SJSA1 (cell line): ENCODE measurements at regions not wholly inside any gene's neighbourhood (a gene's known extent, or its start where the extent isn't known, plus 50 kb on each side); places are given as distances from the start of the nearest gene placed in this dataset.
"Not testable (repeated sequence)": the region's sequence is repeated elsewhere in the genome, so short reads cannot be mapped to it uniquely, and the experiment has no call there.

ENCODE experiments used
- DNase-seq, 2 experiments: peaks; one replicate each; pipeline ENCODE4 v3.0.0-alpha.2; 2015 to 2020; ENCODE audit warnings: low spot score in 2 of 2, low read depth in 1 of 2
- H3K27ac ChIP-seq: fragments of 250-450 bp; sonication (Bioruptor Pico); 2 replicates; pipeline ENCODE4 v1.5.1; 2020; ENCODE audit warnings: mild to moderate bottlenecking, moderate library complexity
- H3K27me3 ChIP-seq: fragments of 250-450 bp; sonication (Bioruptor Pico); replicated peaks from 2 replicates; pipeline ENCODE4 v1.5.1; 2020; ENCODE audit warnings: mild to moderate bottlenecking, moderate library complexity
- H3K36me3 ChIP-seq: fragments of 250-450 bp; sonication (Bioruptor Pico); 2 replicates; pipeline ENCODE4 v1.5.1; 2020; ENCODE audit warnings: mild to moderate bottlenecking
- H3K4me1 ChIP-seq: fragments of 250-450 bp; sonication (Bioruptor Pico); replicated peaks from 2 replicates; pipeline ENCODE4 v1.6.1; 2021; ENCODE audit warnings: mild to moderate bottlenecking
- H3K4me3 ChIP-seq: fragments of 250-450 bp; sonication (Bioruptor Pico); 2 replicates; pipeline ENCODE4 v1.5.1; 2020; ENCODE audit warnings: mild to moderate bottlenecking
- H3K9me3 ChIP-seq: fragments of 250-450 bp; sonication (Bioruptor Pico); replicated peaks from 2 replicates; pipeline ENCODE4 v1.5.1; 2020; ENCODE audit warnings: mild to moderate bottlenecking

GRCh38 chr4:132313852-132314251, 835.2 kb upstream of the PCDH10 start:
- DNase-seq, result no peak
- H3K27ac ChIP-seq, result no peak overlapping the region
- no peaks in the 10 kb centered on the region for H3K27me3 ChIP-seq
- no peaks in the 10 kb centered on the region for H3K9me3 ChIP-seq
- H3K36me3 ChIP-seq, result no peaks in the 10 kb centered on the region
- H3K4me1 ChIP-seq, result no peaks in the 10 kb centered on the region
- no peak overlapping the region for H3K4me3 ChIP-seq

DNA sequence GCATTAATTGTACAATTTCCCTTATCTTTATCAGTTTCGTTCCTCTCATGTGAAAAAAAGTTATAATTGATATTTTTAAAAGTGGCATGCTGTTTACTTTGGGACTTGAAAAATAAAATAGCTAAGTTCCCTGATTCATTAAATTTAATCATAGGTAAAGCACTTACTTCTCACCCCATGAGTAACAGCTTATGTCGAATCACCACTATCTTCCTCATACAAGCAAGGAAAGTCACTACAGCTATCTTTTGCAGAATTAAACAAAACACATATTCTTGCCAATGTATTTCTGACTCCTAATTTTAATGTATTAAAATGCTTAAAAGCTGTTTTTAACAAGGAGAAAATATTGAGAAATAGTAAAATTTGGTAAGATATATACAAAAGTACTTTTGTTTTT, 832.4 kb upstream of the PCDH10 start:
- DNase-seq, result no peak
- no peaks in the 10 kb centered on the region for H3K36me3 ChIP-seq
- no peaks in the 10 kb centered on the region for H3K4me1 ChIP-seq
- H3K27ac ChIP-seq, result no peak overlapping the region
- H3K9me3 ChIP-seq, result no peaks in the 10 kb centered on the region
- H3K27me3 ChIP-seq, result no peaks in the 10 kb centered on the region
- no peak overlapping the region for H3K4me3 ChIP-seq

- Histone ChIP-seq H3K27me3 (no peaks in the 10 kb centered on the region), H3K4me3 (no peak overlapping the region), H3K27ac (no peak overlapping the region), H3K36me3 (no peaks in the 10 kb centered on the region), H3K4me1 (no peaks in the 10 kb centered on the region), H3K9me3 (no peaks in the 10 kb centered on the region)
- no peak for DNase-seq
Observed at GRCh38 chr4:132317923-132318322, 831.2 kb upstream of the PCDH10 start.

DNA sequence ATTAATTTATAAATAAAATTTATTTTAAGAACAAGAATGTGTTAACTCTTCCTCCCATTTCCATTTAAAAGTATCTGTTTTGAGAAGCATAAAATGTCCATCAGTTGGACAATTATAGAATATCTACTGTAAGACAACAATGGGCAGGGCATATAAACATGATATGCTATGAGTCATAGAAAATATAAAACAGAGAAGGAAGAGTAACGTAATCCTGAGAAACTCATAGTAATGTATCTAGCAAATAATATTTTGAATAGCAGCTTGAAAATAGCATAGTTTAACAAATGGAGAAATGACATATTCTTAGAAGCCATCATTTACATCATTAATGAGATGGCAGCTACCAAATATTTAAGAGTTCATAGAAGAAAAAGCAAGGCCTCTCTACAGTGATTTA, 820.3 kb upstream of the PCDH10 start:
- Histone ChIP-seq H3K4me1 (no peaks in the 10 kb centered on the region), H3K27me3 (no peaks in the 10 kb centered on the region), H3K4me3 (no peak overlapping the region), H3K36me3 (no peaks in the 10 kb centered on the region), H3K9me3 (0 out of 2 replicates have a peak, but pooled peaks cover 7% of the 10 kb centered on the region), H3K27ac (no peak overlapping the region)
- DNase-seq, result no peak

DNA sequence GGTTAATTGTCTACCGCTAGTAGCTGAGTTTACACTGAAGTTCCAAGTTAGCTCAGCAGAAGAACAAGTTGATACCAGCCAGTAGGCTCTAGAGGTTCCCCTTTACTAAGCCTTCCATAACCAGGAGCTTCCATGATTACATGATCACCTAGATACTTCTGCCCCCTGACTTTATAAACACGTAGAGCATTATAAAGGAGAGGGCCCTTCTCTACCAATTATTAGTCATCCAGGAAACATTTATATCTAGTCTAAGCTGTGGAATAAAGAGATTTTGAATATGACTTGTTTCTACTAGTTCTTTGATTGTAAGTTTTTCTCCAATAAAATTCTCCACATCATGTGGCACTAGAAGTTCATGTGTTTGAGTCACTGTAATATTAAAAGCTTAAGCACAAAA, 818.1 kb upstream of the PCDH10 start:
- no peak overlapping the region for H3K4me3 ChIP-seq
- DNase-seq, result no peak
- H3K4me1 ChIP-seq, result no peaks in the 10 kb centered on the region
- no peak overlapping the region for H3K27ac ChIP-seq
- no peaks in the 10 kb centered on the region for H3K36me3 ChIP-seq
- 0 out of 2 replicates have a peak, but pooled peaks cover 7% of the 10 kb centered on the region for H3K9me3 ChIP-seq
- H3K27me3 ChIP-seq, result no peaks in the 10 kb centered on the region

GRCh38 chr4:132332932-132333723, 816.0 kb upstream of the PCDH10 start:
- Histone ChIP-seq H3K27ac (no peak overlapping the region), H3K4me1 (no peaks in the 10 kb centered on the region), H3K36me3 (no peaks in the 10 kb centered on the region), H3K4me3 (no peak overlapping the region), H3K27me3 (no peaks in the 10 kb centered on the region), H3K9me3 (0 out of 2 replicates have a peak, but pooled peaks cover 7% of the 10 kb centered on the region)
- no peak for DNase-seq

DNA sequence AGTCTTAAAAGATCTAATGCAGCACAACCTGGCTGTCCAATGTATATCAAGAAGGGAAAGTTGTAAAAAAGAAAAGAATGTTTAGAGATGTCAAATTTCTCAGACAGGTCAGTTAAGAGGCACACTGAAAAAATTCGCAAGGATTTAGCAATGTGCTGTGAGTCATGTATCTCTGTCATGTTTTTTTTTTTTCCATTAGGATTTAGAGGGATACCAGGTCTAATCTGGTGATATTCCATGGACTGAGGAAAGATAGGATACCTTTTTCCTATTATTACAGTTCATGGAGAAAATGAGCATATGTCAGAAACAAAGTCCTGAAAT, 815.4 kb upstream of the PCDH10 start:
- no peak for DNase-seq
- H3K4me1 ChIP-seq, result no peaks in the 10 kb centered on the region
- no peaks in the 10 kb centered on the region for H3K27me3 ChIP-seq
- no peaks in the 10 kb centered on the region for H3K36me3 ChIP-seq
- 0 out of 2 replicates have a peak, but pooled peaks cover 7% of the 10 kb centered on the region for H3K9me3 ChIP-seq
- H3K4me3 ChIP-seq, result no peak overlapping the region
- H3K27ac ChIP-seq, result no peak overlapping the region

DNA sequence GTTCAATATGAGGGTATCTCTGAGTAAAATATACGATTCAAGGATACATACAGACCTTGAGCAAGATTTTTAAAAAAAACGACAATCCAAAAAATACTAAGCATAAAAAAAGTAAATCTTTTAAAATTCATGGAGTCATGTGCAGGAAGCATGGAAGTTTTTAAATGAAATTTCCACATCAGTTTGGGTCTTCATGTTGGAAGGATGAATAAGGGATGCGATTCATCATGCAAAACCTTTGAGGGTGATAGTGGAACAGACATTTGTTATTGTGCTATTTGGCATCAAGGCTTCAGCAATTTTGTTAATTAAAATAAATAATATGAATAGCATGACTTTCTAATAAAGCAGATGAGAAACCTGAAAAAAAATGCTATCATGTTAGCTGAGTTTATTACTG, 815.0 kb upstream of the PCDH10 start:
- Histone ChIP-seq H3K4me3 (no peak overlapping the region), H3K36me3 (no peaks in the 10 kb centered on the region), H3K27ac (no peak overlapping the region), H3K9me3 (0 out of 2 replicates have a peak, but pooled peaks cover 7% of the 10 kb centered on the region), H3K27me3 (no peaks in the 10 kb centered on the region), H3K4me1 (no peaks in the 10 kb centered on the region)
- no peak for DNase-seq

GRCh38 chr4:132344924-132345828, 803.9 kb upstream of the PCDH10 start:
- Histone ChIP-seq H3K4me3 (no peak overlapping the region), H3K27ac (no peak overlapping the region), H3K36me3 (no peaks in the 10 kb centered on the region), H3K9me3 (no peaks in the 10 kb centered on the region), H3K4me1 (no peaks in the 10 kb centered on the region), H3K27me3 (no peaks in the 10 kb centered on the region)
- DNase-seq, result no peak

DNA sequence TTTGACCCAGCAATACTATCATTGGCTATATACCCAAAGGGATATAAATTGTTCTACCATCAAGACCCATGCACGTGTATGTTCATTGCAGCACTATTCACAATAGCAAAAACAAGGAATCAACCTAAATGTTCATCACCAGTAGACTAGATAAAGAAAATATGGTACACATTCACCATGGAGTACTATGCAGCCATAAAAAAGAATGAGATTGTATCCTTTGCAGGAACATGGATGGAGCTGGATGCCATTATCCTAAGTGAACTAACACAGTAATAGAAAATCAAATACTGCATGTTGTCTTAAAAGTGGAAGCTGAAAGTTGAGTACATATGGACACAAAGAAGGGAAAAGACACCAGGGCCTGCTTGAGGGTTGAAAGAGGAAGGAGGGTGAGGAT, 803.1 kb upstream of the PCDH10 start:
- no peaks in the 10 kb centered on the region for H3K9me3 ChIP-seq
- no peak for DNase-seq
- no peaks in the 10 kb centered on the region for H3K27me3 ChIP-seq
- H3K27ac ChIP-seq, result no peak overlapping the region
- no peak overlapping the region for H3K4me3 ChIP-seq
- no peaks in the 10 kb centered on the region for H3K4me1 ChIP-seq
- no peaks in the 10 kb centered on the region for H3K36me3 ChIP-seq

DNA sequence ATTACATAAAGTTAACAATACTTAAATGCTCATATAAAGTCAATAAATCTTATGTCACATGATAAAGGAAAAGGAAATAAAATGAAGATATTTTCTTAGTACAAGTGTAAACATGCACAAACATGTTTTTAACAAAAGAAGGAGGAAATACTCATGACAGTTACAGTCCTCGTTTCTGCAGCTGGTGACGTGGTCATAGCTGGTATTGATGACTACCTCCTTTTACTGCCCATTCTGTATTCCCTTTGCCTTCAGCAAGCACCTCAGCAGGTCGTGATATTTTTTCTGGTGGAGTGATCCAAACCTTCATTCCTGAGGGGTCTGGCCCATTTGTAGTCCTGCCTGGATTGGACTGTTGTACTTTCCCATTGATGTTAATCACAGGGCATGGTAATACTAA, 797.5 kb upstream of the PCDH10 start:
- H3K27ac ChIP-seq, H3K4me3 ChIP-seq, H3K36me3 ChIP-seq, H3K4me1 ChIP-seq, H3K9me3 ChIP-seq, DNase-seq, H3K27me3 ChIP-seq: not testable (repeated sequence)

DNA sequence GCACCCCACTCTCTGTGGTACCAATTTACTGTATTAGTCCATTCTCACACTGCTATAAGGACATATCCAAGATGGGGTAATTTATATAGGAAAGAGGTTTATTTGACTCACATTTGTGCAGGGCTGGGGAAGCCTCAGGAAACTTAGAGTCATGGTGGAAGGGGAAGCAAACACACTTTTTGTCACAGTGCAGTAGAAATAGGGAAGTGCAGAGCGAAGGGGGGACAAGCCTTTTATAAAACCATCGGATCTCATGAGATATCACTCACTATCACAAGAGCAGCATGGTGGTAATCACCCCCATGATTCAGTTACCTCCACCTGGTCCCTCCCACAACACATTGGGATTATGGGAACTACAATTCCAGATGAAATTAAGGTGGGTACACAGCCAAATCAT, 766.9 kb upstream of the PCDH10 start:
- Histone ChIP-seq H3K27me3 (no peaks in the 10 kb centered on the region), H3K9me3 (no peaks in the 10 kb centered on the region), H3K27ac (no peak overlapping the region), H3K4me3 (no peak overlapping the region), H3K36me3 (no peaks in the 10 kb centered on the region), H3K4me1 (no peaks in the 10 kb centered on the region)
- DNase-seq, result no peak

GRCh38 chr4:132383571-132384199, 765.4 kb upstream of the PCDH10 start:
- no peak for DNase-seq
- Histone ChIP-seq H3K36me3 (no peaks in the 10 kb centered on the region), H3K4me3 (no peak overlapping the region), H3K9me3 (no peaks in the 10 kb centered on the region; the same call in 1 of the 2 replicates), H3K4me1 (no peaks in the 10 kb centered on the region), H3K27ac (no peak overlapping the region), H3K27me3 (no peaks in the 10 kb centered on the region)

GRCh38 chr4:132384709-132385108, 764.4 kb upstream of the PCDH10 start:
- Histone ChIP-seq H3K36me3 (no peaks in the 10 kb centered on the region), H3K27ac (no peak overlapping the region), H3K9me3 (no peaks in the 10 kb centered on the region; the same call in 1 of the 2 replicates), H3K27me3 (no peaks in the 10 kb centered on the region), H3K4me1 (no peaks in the 10 kb centered on the region), H3K4me3 (no peak overlapping the region)
- DNase-seq, result no peak
